K562 (cell line): ENCODE measurements at regions not wholly inside any gene's neighbourhood (a gene's known extent, or its start where the extent isn't known, plus 50 kb on each side); places are given as distances from the start of the nearest gene placed in this dataset.

Experiments used
- ATAC-seq: fragments of 200-7000 bp; cut with Tn5 transposase; 3 replicates; pipeline ENCODE4 v1.9.1; 2020; ENCODE audit warnings: moderate library complexity
- BruUV-seq: library from RNA; stranded (reverse); fragments of 400-500 nt; replicated peaks from 2 replicates; lab custom pipeline; 2021; lab: Mats Ljungman, UMichigan
- CTCF ChIA-PET: fragments of 300-600 bp; formaldehyde crosslinking; extraction: SDS; loops from one replicate; lab custom pipeline; 2021; ENCODE audit warnings: low intra/inter-chr PET ratio; lab: Yijun Ruan, JAX
- POLR2A ChIA-PET: fragments of 300-600, 350-650 bp; sonication (Branson Sonifier 250); formaldehyde crosslinking; extraction: SDS; loops from one replicate; lab custom pipeline; 2021; ENCODE audit warnings: antibody characterized with exemption, inconsistent platforms; lab: Yijun Ruan, JAX
- DNase-seq, 4 experiments: peaks; one replicate each; pipeline versions ENCODE4 v3.0.0 to v3.0.0-alpha.2; 2011 to 2018; ENCODE audit warnings: low spot score in 3 of 4, mixed read lengths in 3 of 4; ENCODE audit errors: extremely low read depth in 1 of 4
- FAIRE-seq: peaks from 2 replicates; lab custom pipeline; 2011; peaks lifted over from hg19 to GRCh38; lab: Jason Lieb, UNC
- H2AFZ ChIP-seq: 2 replicates; pipeline ENCODE4 v1.6.0; 2011; ENCODE audit warnings: low read depth, low read length, control low read depth, inconsistent platforms
- H3K27ac ChIP-seq: fragments of 200-600 bp; 3 replicates; pipeline ENCODE4 v1.8.0; 2011; ENCODE audit warnings: low read depth, mild to moderate bottlenecking, control low read depth, inconsistent platforms, low read length, moderate library complexity, mixed read lengths; ENCODE audit errors: extremely low read depth
- H3K27me3 ChIP-seq, 2 experiments: fragments of 300-600 bp in 1 of 2; 2 replicates in 1 of 2; 3 replicates in 1 of 2; pipeline versions ENCODE4 v1.6.0 to v1.8.0; 2011; ENCODE audit warnings: inconsistent platforms in 2 of 2, low read length in 2 of 2, mild to moderate bottlenecking in 1 of 2, mixed read lengths in 1 of 2, moderate library complexity in 1 of 2; ENCODE audit not compliant: control insufficient read depth in 2 of 2, insufficient read depth in 2 of 2
- H3K36me3 ChIP-seq: fragments of 300-600 bp; 3 replicates; pipeline ENCODE4 v1.8.0; 2011; ENCODE audit warnings: mild to moderate bottlenecking, low read length, inconsistent platforms; ENCODE audit not compliant: control insufficient read depth, insufficient read depth
- H3K4me1 ChIP-seq, 2 experiments: fragments of 200-600 bp in 1 of 2; replicated peaks in 1 of 2; 2 replicates in 1 of 2; 3 replicates in 1 of 2; pipeline versions ENCODE4 v1.5.1 to v1.8.0; 2011; ENCODE audit warnings: inconsistent platforms in 2 of 2, low read length in 2 of 2, mild to moderate bottlenecking in 1 of 2, mixed read lengths in 1 of 2, moderate library complexity in 1 of 2; ENCODE audit not compliant: control insufficient read depth in 2 of 2, insufficient read depth in 2 of 2
- H3K4me2 ChIP-seq: 2 replicates; pipeline ENCODE4 v1.6.1; 2011; ENCODE audit warnings: low read length, control low read depth, inconsistent platforms, mixed read lengths; ENCODE audit not compliant: insufficient read depth
- H3K4me3 ChIP-seq: fragments of 200-600 bp; sonication (generic), shearing (Covaris generic); 2 replicates; pipeline ENCODE4 v1.5.1; 2016; ENCODE audit warnings: control low read depth, inconsistent platforms
- H3K79me2 ChIP-seq: fragments of 200-600 bp; 3 replicates; pipeline ENCODE4 v1.8.0; 2011; ENCODE audit warnings: low read length, inconsistent platforms; ENCODE audit not compliant: control insufficient read depth, insufficient read depth
- H3K9ac ChIP-seq, 2 experiments: 2 replicates each; pipeline versions ENCODE4 v1.6.0 to v1.6.1; 2011; ENCODE audit warnings: low read depth in 2 of 2, low read length in 2 of 2, control low read depth in 1 of 2, inconsistent platforms in 1 of 2, mild to moderate bottlenecking in 1 of 2, mixed read lengths in 1 of 2; ENCODE audit not compliant: insufficient read depth in 1 of 2
- H3K9me1 ChIP-seq: one replicate; pipeline ENCODE4 v1.6.0; 2011; ENCODE audit warnings: inconsistent platforms, mild to moderate bottlenecking, low read length, moderate library complexity; ENCODE audit not compliant: control insufficient read depth, insufficient read depth
- H3K9me3 ChIP-seq: replicated peaks from 2 replicates; pipeline ENCODE4 v1.5.1; 2011; ENCODE audit warnings: low read depth, low read length, inconsistent platforms; ENCODE audit not compliant: control insufficient read depth, insufficient read depth
- H4K20me1 ChIP-seq: replicated peaks from 2 replicates; pipeline ENCODE4 v1.6.1; 2011; ENCODE audit warnings: low read length, inconsistent platforms, mixed read lengths; ENCODE audit not compliant: control insufficient read depth, insufficient read depth
- BRCA1 ChIP-seq, 2 experiments: fragments of 450-650 bp in 1 of 2; sonication (generic) in 1 of 2; formaldehyde crosslinking in 1 of 2; IDR thresholded peaks; 2 replicates each; pipeline versions ENCODE4 v1.5.0 to v1.6.1; 2017 to 2020; ENCODE audit warnings: mild to moderate bottlenecking in 1 of 2, missing genetic modification reagents in 1 of 2
- CEBPB ChIP-seq: fragments of 450-650 bp; IDR thresholded peaks from 2 replicates; pipeline ENCODE4 v1.6.1; 2016; ENCODE audit warnings: missing genetic modification characterization, missing compliant biosample characterization
- CGGBP1 ChIP-seq: fragments of 250-450 bp; sonication (Bioruptor Pico); IDR thresholded peaks from 2 replicates; pipeline ENCODE4 v1.9.0; 2021; ENCODE audit warnings: mild to moderate bottlenecking
- HSF4 ChIP-seq: fragments of 250-450 bp; sonication (Bioruptor Pico); IDR thresholded peaks from 2 replicates; pipeline ENCODE4 v2.1.2; 2022; ENCODE audit warnings: mild to moderate bottlenecking, moderate library complexity, borderline replicate concordance
- NCOA2 ChIP-seq, 2 experiments: fragments of 450-650 bp; IDR thresholded peaks; 2 replicates each; pipeline ENCODE4 v1.6.1; 2018; ENCODE audit warnings: mild to moderate bottlenecking in 2 of 2, moderate library complexity in 1 of 2; ENCODE audit not compliant: partially characterized antibody in 2 of 2
- NR2F6 ChIP-seq: fragments of 450-650 bp; formaldehyde crosslinking; IDR thresholded peaks from 2 replicates; pipeline ENCODE4 v1.4.0; 2020; ENCODE audit warnings: mild to moderate bottlenecking
- POU5F1 ChIP-seq: fragments of 150-350 bp; IDR thresholded peaks from 2 replicates; pipeline ENCODE4 v1.6.1; 2014; ENCODE audit warnings: borderline replicate concordance, low read length, low read depth, mild to moderate bottlenecking; ENCODE audit not compliant: partially characterized antibody
- SRSF3 ChIP-seq: fragments of 200-400 bp; formaldehyde crosslinking; IDR thresholded peaks from 2 replicates; pipeline ENCODE4 v1.6.1; 2016; ENCODE audit warnings: mild to moderate bottlenecking, low read length, moderate library complexity; ENCODE audit not compliant: insufficient read depth
- ZBTB40 ChIP-seq, 2 experiments: fragments of 450-650 bp in 1 of 2; sonication (generic) in 1 of 2; formaldehyde crosslinking in 1 of 2; IDR thresholded peaks; 2 replicates each; pipeline versions ENCODE4 v1.7.1 to v1.9.0; 2016 to 2022; ENCODE audit warnings: inconsistent platforms in 1 of 2, mild to moderate bottlenecking in 1 of 2, missing genetic modification reagents in 1 of 2
- WGBS: fragments of 100-300 bp; shearing (Covaris generic); methylation state at CpG from one replicate; pipeline ENCODE4 v1.1.6; 2016; ENCODE audit warnings: low coverage, mixed read lengths; ENCODE audit not compliant: insufficient coverage; ENCODE audit errors: missing lambda C conversion rate; 5-methylcytosine and 5-hydroxymethylcytosine counted together
- in situ Hi-C: fragments of 300-500 bp; cut with MboI; formaldehyde crosslinking; loops from 4 replicates; pipeline ENCODE4 v1.15.0; 2018; ENCODE audit warnings: inconsistent platforms, mixed read lengths
- intact Hi-C: fragments of 100-400 bp; cut with micrococcal nuclease; formaldehyde crosslinking; loops from 2 replicates; pipeline ENCODE4 v1.14.2; 2022

DNA sequence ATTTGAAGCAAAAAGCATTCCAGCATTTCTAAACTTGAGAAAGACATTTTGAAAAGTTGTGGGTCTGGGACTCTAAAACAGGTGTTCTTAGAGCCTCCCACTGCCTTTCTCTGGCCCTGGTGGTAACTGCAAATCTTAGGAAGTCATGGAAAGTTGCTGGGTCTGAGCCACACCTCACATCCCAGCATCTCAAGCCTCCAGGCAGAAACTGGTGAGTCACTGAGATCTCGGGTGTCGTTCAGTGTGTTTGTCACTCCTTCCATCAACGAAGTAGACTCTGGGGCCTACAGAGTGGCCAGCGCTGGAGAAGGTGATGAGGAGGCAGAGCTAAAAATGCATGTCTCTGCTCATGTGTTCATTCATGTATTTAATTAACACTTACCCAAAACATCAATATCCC is 59.6 kb upstream of the C5orf58 start:
- 0% methylated on average over 4 of the region's 4 CpGs for WGBS
- ATAC-seq = no peak
- H3K4me1 ChIP-seq = peaks cover 0 to 4% of the 10 kb centered on the region in 2 experiments; a peak in 1 of 5 replicates

More for the DNA sequence above, 59.6 kb upstream of the C5orf58 start:
- Histone ChIP-seq H3K9me3 (no peaks in the 10 kb centered on the region), H3K4me2 (no peak overlapping the region), H2AFZ (no peak overlapping the region), H3K36me3 (no peaks in the 10 kb centered on the region), H4K20me1 (0 out of 2 replicates have a peak, but pooled peaks cover 2% of the 10 kb centered on the region), H3K27ac (no peak overlapping the region), H3K27me3 (peaks cover 6 to 46% of the 10 kb centered on the region in 2 experiments), H3K4me3 (no peak overlapping the region), H3K79me2 (no peaks in the 10 kb centered on the region), H3K9ac (no peak overlapping the region), H3K9me1 (no peaks in the 10 kb centered on the region)
- no TSS peak for BruUV-seq
- DNase-seq = no peak
- in situ Hi-C loops (no loop called here), intact Hi-C loops (no loop called here)
- CTCF ChIA-PET = no interaction called here
- TF ChIP-seq CEBPB (tag) (no peak), HSF4 (CRISPR knock-in tag) (no peak), CGGBP1 (CRISPR knock-in tag) (no peak), ZBTB40 (IDR thresholded peaks at IDR 0.05) (no peak), ZBTB40 (CRISPR knock-in tag; IDR thresholded peaks at IDR 0.05) (no peak), POU5F1 (no peak), SRSF3 (no peak), NR2F6 (CRISPR knock-in tag) (no peak), BRCA1 (IDR thresholded peaks at IDR 0.05) (no peak), BRCA1 (CRISPR knock-in tag; IDR thresholded peaks at IDR 0.05) (no peak), NCOA2 (IDR thresholded peaks at IDR 0.05; ENCODE audit: partially characterized antibody in 2 of 2) (no peak)
- FAIRE-seq = peak; percentile 32
- POLR2A ChIA-PET = interaction anchor here (0.6 to 0.8 kb wide), 3 partner anchors 12 to 1849 kb away, joined by 3 read pairs; no protein-coding TSS in a partner anchor
